Adipocyte (in vitro differentiated cells): ENCODE measurements at regions not wholly inside any gene's neighbourhood (a gene's known extent, or its start where the extent isn't known, plus 50 kb on each side); places are given as distances from the start of the nearest gene placed in this dataset.

ENCODE experiments used
- DNase-seq: peaks from one replicate; pipeline ENCODE4 v3.0.0-alpha.2; 2015; ENCODE audit warnings: low read depth
- H3K27me3 ChIP-seq: replicated peaks from 2 replicates; pipeline ENCODE4 v1.7.0; 2013; ENCODE audit warnings: mild to moderate bottlenecking, low read length, moderate library complexity; ENCODE audit not compliant: control insufficient read depth, insufficient read depth
- H3K36me3 ChIP-seq: 2 replicates; pipeline ENCODE4 v1.7.0; 2013; ENCODE audit warnings: low read length, mild to moderate bottlenecking, moderate library complexity; ENCODE audit not compliant: control insufficient read depth, insufficient read depth, severe bottlenecking
- H3K4me1 ChIP-seq: 2 replicates; pipeline ENCODE4 v1.7.0; 2013; ENCODE audit warnings: mild to moderate bottlenecking, low read length, moderate library complexity; ENCODE audit not compliant: control insufficient read depth, insufficient read depth
- H3K4me3 ChIP-seq: 2 replicates; pipeline ENCODE4 v1.7.0; 2013; ENCODE audit warnings: mild to moderate bottlenecking, low read length, moderate library complexity
- H3K9ac ChIP-seq: 2 replicates; pipeline ENCODE4 v1.7.0; 2013; ENCODE audit warnings: mild to moderate bottlenecking, low read length, moderate library complexity
- H3K9me3 ChIP-seq: 2 replicates; pipeline ENCODE4 v1.7.0; 2013; ENCODE audit warnings: mild to moderate bottlenecking, low read length, moderate library complexity; ENCODE audit not compliant: control insufficient read depth

- no peaks in the 10 kb centered on the region for H3K4me1 ChIP-seq
- no peak overlapping the region for H3K9ac ChIP-seq
Observed at GRCh38 chr12:87119713-87120112, 863.5 kb upstream of the MGAT4C start.

GRCh38 chr12:87117526-87117925 is 861.3 kb upstream of the MGAT4C start:
- no peaks in the 10 kb centered on the region for H3K4me1 ChIP-seq
- H3K9ac ChIP-seq = no peak overlapping the region
- no peak overlapping the region for H3K4me3 ChIP-seq
- DNase-seq = no peak
- H3K36me3 ChIP-seq = no peaks in the 10 kb centered on the region
- no peaks in the 10 kb centered on the region for H3K27me3 ChIP-seq
- no peaks in the 10 kb centered on the region for H3K9me3 ChIP-seq

More at GRCh38 chr12:87119713-87120112, 863.5 kb upstream of the MGAT4C start:
- no peaks in the 10 kb centered on the region for H3K27me3 ChIP-seq
- H3K4me3 ChIP-seq = no peak overlapping the region
- H3K36me3 ChIP-seq = no peaks in the 10 kb centered on the region
- peaks cover 7% of the 10 kb centered on the region for H3K9me3 ChIP-seq
- DNase-seq = peak; percentile 48

- H3K4me1 ChIP-seq = no peaks in the 10 kb centered on the region
- H3K4me3 ChIP-seq = no peak overlapping the region
Observed at GRCh38 chr12:87116780-87117179, 860.6 kb upstream of the MGAT4C start.

GRCh38 chr12:87112571-87113345 is 856.6 kb upstream of the MGAT4C start:
- no peak for DNase-seq
- no peaks in the 10 kb centered on the region for H3K36me3 ChIP-seq
- no peaks in the 10 kb centered on the region for H3K9me3 ChIP-seq
- no peak overlapping the region for H3K9ac ChIP-seq
- H3K27me3 ChIP-seq = no peaks in the 10 kb centered on the region
- H3K4me1 ChIP-seq = no peaks in the 10 kb centered on the region
- H3K4me3 ChIP-seq = no peak overlapping the region

More at GRCh38 chr12:87116780-87117179, 860.6 kb upstream of the MGAT4C start:
- no peaks in the 10 kb centered on the region for H3K27me3 ChIP-seq
- no peak overlapping the region for H3K9ac ChIP-seq
- DNase-seq = no peak
- no peaks in the 10 kb centered on the region for H3K36me3 ChIP-seq
- H3K9me3 ChIP-seq = no peaks in the 10 kb centered on the region

- Histone ChIP-seq H3K9me3 (no peaks in the 10 kb centered on the region), H3K9ac (no peak overlapping the region), H3K4me3 (no peak overlapping the region), H3K4me1 (no peaks in the 10 kb centered on the region), H3K36me3 (no peaks in the 10 kb centered on the region), H3K27me3 (no peaks in the 10 kb centered on the region)
- no peak for DNase-seq
Observed at GRCh38 chr12:87107766-87108165, 851.6 kb upstream of the MGAT4C start.

GRCh38 chr12:87107270-87107669 is 851.1 kb upstream of the MGAT4C start:
- Histone ChIP-seq H3K4me3 (no peak overlapping the region), H3K27me3 (no peaks in the 10 kb centered on the region), H3K9me3 (no peaks in the 10 kb centered on the region), H3K9ac (no peak overlapping the region), H3K4me1 (no peaks in the 10 kb centered on the region), H3K36me3 (no peaks in the 10 kb centered on the region)
- no peak for DNase-seq

GRCh38 chr12:87096082-87096585 is 839.9 kb upstream of the MGAT4C start:
- Histone ChIP-seq H3K9ac (no peak overlapping the region), H3K4me1 (no peaks in the 10 kb centered on the region), H3K36me3 (no peaks in the 10 kb centered on the region), H3K9me3 (no peaks in the 10 kb centered on the region), H3K27me3 (no peaks in the 10 kb centered on the region), H3K4me3 (no peak overlapping the region)
- DNase-seq = no peak

GRCh38 chr12:87094356-87094755 is 838.2 kb upstream of the MGAT4C start:
- Histone ChIP-seq H3K27me3 (no peaks in the 10 kb centered on the region), H3K9me3 (no peaks in the 10 kb centered on the region), H3K4me1 (no peaks in the 10 kb centered on the region), H3K4me3 (no peak overlapping the region), H3K36me3 (no peaks in the 10 kb centered on the region), H3K9ac (no peak overlapping the region)
- DNase-seq = no peak

GRCh38 chr12:87092421-87092820 is 836.2 kb upstream of the MGAT4C start:
- Histone ChIP-seq H3K9me3 (no peaks in the 10 kb centered on the region), H3K4me1 (no peaks in the 10 kb centered on the region), H3K27me3 (no peaks in the 10 kb centered on the region), H3K4me3 (no peak overlapping the region), H3K36me3 (no peaks in the 10 kb centered on the region), H3K9ac (no peak overlapping the region)
- DNase-seq = no peak

GRCh38 chr12:87086118-87086891 is 830.1 kb upstream of the MGAT4C start:
- DNase-seq = peak; percentile 4
- Histone ChIP-seq H3K4me3 (no peak overlapping the region), H3K4me1 (no peaks in the 10 kb centered on the region), H3K27me3 (no peaks in the 10 kb centered on the region), H3K9ac (no peak overlapping the region), H3K9me3 (no peaks in the 10 kb centered on the region), H3K36me3 (no peaks in the 10 kb centered on the region)

- H3K4me3 ChIP-seq = no peak overlapping the region
- no peaks in the 10 kb centered on the region for H3K27me3 ChIP-seq
- H3K9ac ChIP-seq = no peak overlapping the region
- no peak for DNase-seq
- no peaks in the 10 kb centered on the region for H3K9me3 ChIP-seq
- no peaks in the 10 kb centered on the region for H3K36me3 ChIP-seq
- no peaks in the 10 kb centered on the region for H3K4me1 ChIP-seq
Observed at GRCh38 chr12:87085286-87085685, 829.1 kb upstream of the MGAT4C start.
